TTC549 (cell line): ENCODE measurements at regions not wholly inside any gene's neighbourhood (a gene's known extent, or its start where the extent isn't known, plus 50 kb on each side); places are given as distances from the start of the nearest gene placed in this dataset.

Source experiments
- FAIRE-seq: peaks from 2 replicates; lab custom pipeline; 2012; peaks lifted over from hg19 to GRCh38; lab: Jason Lieb, UNC

DNA sequence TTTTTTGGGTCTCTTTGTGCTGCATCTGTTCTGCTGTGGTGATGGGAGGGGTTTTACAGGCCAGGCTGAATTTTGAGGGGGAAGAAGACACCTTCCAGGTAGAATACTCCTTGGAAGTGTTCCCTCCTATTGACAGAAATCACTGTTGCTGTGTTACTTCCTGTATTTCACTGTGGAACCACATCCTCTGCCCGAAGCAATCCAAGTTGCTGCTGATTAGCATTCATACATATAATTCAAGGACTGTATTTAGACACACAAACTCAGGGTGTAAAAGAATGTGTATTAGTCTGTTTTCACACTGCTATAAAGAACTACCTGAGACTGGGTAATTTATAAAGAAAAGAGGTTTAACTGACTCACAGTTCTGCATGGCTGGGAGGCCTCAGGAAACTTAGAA is 50.6 kb upstream of the TMEM244 start:
- no peak for FAIRE-seq
